SHP77 (cell line): ENCODE measurements at regions not wholly inside any gene's neighbourhood (a gene's known extent, or its start where the extent isn't known, plus 50 kb on each side); places are given as distances from the start of the nearest gene placed in this dataset.

Experiments used
- DNase-seq, 2 experiments: peaks; one replicate each; lab custom pipeline; 2025; lab: John Stamatoyannopoulos, UW

DNA sequence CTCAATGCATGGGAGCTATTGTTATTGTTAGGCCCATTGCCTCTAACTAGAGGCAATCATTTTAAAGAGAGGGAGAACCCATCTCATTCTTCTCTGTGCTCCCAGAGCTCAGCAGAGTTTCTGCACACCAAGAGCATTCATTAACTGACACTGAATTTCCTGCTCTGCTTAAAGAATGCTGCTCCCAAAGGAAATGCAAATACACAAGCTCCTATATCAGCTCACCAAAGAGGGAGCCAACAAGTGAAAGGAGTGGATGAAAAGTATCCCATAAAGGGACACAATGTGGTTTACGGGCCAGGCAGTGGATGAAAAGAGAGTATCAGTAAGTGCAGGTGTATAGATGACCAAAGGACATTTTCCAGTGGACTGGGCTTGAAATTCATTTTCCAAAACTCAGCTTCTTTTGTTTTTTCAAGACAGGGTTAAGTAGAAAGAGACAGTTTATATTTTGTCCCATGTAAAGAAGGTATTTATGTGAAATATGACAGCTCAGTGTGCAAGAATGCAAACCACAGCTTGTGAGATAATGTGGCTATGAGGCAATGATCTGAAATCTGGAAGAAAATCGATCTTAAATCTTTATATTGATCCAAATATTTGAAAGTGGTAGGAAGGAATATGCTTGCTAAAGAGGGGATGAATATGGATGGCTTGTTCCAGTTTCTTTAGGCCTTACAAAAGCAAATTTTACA, 207.7 kb upstream of the CAMK1G start:
- DNase-seq: no peak

DNA sequence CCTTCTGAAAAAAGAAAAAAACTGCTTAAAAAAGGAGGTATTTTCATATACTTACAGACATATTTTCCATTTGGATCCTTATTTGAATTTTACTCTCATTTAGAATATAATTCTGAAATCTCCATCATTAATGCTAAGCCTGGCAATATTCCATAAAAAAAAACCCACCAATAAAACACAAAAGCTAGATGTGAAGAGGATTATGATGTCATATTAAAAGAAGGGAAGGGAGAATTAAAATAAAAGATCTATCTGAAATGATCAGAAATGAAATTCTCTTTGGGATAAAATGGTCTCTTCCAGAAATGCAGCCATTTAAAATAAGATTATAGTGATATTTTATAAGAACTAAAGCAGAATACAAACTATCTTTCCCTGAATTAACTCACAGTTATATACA, 206.7 kb upstream of the CAMK1G start:
- no peak for DNase-seq

DNA sequence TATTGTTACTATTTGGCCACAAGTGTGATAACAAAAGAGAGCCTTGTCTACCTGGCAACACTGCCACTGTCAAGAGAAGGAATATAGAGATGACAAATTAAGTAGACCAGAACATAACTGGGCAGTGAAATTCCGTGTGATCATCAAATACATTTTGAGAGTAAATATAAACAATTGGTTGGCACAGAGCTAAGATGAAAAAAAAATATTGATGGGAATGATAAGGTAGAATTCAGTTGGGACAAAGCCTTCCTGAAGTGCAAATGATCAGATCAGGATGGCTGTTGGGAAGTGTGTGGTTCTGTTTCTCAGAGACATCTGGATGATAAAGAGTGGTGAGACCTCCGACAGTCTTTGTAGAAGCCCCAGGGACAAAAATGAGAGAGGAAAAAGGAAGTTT, 205.5 kb upstream of the CAMK1G start:
- DNase-seq: no peak

DNA sequence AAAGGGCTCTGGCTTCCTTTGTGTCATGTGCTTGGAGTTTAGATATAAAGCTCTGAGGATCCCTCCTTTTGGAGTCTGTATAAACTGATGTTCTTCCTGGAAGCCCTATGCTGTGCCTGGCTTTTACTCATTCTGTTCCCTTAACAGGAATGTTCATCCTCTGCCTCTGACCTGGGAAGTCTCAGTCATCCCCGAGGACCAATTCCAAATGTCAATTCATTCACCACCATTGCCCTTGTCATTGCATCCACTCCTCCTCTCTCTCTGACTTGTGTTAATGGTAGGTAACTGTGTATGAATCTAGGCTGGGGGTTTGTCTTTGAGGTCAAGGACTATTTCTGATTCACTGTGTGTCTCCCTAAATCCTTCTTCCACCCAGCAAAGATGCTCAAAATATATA, 204.2 kb upstream of the CAMK1G start:
- no peak for DNase-seq

- no peak for DNase-seq
These were observed 203.1 kb upstream of the CAMK1G start for GRCh38 chr1:209380420-209380819.

DNA sequence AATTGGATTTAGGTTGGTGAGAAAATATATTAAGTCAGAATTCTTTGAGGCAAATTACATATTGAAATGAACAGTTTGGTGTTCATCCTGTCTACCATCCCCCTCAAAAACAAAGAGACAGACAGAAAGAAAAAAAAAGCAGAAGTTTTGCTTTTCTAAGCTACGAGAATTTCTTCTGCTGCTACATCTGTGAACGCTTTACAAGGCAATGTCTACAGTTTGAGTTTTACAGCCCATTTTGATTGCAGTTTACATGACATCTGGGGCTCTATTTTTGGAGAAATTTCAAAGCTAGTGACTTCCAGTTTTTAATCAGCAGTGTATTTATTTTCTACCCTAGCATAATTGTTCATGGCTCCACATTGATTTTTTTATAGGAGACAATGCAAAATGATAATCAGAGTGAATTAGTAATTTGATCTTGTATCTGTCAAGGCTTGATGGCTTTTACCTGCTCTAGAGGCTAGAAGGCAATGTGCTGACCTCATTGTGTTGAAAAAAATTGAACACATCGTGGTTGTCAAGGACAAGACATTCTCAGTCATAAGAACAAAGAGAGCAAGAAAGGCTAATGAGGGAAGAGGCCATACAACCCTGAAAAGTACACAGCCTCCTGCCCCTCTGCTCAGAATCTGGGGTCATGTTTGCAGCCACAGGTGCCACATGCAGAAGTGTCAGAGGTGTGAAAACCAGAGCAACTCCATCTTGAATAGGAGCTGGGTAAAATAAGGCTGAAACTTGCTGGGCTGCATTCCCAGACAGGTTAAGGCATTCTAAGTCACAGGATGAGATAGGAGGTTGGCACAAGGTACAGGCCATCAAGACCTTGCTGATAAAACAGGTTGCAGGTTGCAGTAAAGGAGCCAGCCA, 201.0 kb upstream of the CAMK1G start:
- DNase-seq: no peak

- DNase-seq: no peak
These were observed 200.1 kb upstream of the CAMK1G start for GRCh38 chr1:209383422-209383821.

DNA sequence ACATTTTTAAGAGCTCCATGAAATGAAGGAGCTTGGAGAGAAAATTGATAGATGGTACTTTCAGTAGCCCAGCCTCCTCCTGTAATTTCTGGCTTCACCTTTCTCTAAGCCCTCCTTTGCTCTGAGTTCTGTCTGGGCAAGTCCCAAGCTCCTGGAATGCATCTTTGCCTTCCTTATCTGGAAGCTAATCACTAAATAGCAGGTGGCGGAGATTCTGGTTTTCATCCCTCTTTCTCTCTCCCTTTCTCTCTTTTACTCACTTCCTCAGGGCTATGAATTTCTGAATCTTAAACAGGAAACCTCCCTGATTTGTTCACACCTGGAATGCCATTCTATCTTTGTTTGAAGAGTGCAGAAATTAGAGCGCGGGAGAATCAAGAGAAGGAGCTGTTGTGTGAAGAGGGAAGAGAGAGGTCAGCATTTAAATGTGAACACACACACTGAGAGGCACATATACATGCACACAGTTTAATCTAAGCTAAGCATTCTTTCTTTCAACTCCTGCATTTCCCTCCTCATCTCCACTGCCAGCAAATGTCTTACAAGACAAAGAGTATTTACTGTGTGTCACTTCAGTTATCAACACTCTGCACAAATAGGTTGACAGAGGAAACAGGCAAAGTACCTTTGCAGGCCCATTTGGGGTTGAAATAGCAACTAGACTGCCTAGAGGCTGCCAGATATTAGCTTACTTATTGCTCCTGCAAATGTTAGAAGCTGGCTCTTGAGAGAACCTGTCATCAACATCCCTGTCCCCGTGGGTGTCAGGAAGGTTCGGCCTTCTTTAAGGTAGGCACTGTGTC, 199.4 kb upstream of the CAMK1G start:
- DNase-seq: no peak

- DNase-seq: no peak
These were observed 198.6 kb upstream of the CAMK1G start for GRCh38 chr1:209384710-209385550.

- no peak for DNase-seq
These were observed 197.4 kb upstream of the CAMK1G start for GRCh38 chr1:209386156-209386555.

DNA sequence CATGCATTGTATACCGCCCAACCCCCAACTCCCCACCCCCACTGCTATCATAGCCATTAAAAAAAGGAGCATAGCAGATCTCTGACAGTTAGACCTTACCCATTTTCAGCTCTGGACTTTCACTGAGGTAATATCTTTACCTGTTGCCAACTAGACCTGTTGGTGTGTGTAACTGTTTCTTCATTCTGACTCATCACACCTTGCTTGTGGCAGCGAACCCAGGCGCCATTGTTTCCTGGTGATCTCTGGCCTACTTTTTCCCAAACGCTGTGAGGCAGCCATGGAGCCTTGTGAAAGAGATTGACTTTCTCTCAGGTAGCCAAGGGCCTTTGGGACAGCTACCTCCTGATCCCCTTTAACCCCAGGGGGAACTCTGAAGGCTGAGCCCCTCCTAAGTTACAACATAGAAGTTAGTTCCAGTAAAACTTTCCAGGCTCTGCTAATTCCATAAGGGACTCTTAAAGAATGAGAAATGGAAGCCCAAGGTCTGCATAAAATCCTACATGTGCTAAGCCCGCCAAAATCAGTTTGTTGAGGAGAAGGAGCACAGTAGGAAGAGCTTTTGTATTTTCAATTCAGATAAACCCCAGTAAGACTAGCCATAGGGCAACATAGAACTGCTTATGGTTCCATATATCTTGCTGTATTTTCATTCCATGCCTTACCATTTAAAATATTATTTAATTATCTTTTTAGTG, 196.1 kb upstream of the CAMK1G start:
- DNase-seq: no peak

- no peak for DNase-seq
These were observed 195.6 kb upstream of the CAMK1G start for GRCh38 chr1:209387969-209388329.

DNA sequence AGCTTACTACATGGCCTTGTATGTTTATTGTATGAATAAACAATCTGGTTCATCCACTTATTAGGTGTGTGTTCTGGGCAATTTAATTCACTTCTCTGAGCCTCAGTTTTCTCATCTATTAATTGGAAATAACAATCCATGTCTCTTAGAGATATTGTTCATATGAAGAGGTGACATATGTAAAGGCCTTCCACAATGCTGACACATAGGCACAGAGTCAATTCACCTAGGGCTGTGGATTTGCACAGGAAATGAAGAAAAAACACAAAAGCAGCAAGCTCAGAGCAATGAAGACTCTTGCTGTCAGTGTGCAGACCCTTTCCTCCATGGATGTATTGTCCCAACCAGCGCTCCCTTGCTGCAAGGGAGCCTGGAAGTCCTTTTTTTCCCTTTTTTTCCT, 195.2 kb upstream of the CAMK1G start:
- no peak for DNase-seq

DNA sequence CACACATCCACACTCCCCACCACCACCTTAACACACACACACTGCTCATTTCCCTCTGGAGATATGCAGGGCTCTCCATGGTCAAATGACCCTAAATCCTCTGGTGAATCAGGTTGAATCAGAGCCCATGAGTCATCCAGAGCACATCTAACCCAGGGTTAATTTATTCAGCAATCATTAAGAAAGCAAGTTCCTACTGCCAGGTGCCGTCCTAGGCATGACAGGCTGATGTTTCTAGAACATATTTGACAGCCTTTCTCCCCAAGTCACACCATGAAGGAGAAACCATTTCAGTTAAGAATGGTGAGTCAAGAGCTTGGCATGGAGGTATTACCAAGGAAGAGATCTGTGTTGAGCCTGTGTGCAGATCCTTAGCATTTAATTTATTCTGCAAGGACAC, 194.3 kb upstream of the CAMK1G start:
- no peak for DNase-seq

GRCh38 chr1:209389975-209390374, 193.5 kb upstream of the CAMK1G start:
- DNase-seq: no peak

DNA sequence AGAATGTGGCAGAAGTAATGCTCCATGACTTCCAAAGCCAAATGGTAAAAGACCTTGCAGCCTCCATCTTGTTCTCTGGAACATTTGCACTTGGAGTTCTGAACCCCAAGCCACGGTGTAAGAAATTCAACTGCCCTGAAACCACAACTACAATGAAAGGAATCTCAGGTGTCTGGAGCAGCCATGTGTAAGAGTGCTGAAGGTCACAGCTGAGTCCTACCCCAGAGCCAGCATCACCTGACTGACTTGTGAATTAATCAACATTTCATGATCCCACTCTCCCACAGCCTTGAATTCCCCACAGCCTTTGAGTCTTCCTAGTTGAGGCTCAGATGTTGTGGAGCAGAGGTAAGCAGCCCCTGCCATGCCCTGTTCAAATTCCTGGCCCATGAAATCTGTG, 192.8 kb upstream of the CAMK1G start:
- no peak for DNase-seq

GRCh38 chr1:209391792-209392191, 191.7 kb upstream of the CAMK1G start:
- DNase-seq: no peak

DNA sequence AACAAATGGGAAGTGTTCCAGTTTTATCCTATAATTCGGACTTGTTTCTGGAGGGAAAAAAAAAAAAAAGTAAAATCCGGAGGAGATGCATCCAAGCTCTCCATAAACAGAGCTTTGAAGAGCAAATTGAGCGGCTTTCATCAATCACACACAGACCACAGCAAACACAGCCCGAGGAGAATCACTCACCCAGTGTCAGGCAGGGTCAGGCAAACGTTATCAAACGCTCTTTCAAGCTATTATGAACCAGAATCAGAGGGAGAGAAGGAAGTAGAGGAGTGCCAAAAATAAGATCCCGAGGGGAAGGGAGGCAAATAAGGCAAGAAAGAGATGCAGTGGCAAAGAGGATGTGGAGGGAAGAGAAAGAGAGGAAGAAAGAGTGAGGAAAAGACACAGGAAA, 188.3 kb upstream of the CAMK1G start:
- DNase-seq: no peak

- no peak for DNase-seq
These were observed 186.1 kb upstream of the CAMK1G start for GRCh38 chr1:209397371-209397770.

DNA sequence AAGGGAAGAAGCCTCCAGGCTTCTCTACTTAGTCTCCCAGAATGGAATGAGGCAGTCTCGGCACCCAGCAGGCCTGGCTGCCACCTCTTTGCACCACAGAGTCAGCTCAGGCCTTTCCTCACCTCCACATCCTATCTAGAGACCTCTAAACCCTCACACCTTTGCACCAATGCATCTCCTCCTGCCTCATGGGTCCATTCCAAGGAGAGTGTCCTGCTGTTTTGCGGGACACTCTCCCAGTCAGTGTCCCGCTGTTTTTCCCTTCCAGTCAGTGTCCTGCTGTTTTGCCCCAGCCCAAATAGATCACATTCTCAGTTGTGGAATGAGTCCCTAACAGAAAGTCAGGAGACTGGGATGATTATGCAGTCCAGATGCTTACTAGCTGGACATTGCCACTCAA, 185.6 kb upstream of the CAMK1G start:
- DNase-seq: no peak

GRCh38 chr1:209398313-209398991, 185.1 kb upstream of the CAMK1G start:
- no peak for DNase-seq
